Stimulated activated CD8-positive, alpha-beta memory T cell treated with anti-CD3 and anti-CD28 coated beads, Interleukin-2, amount 100 ng/mL, for 48 hours (primary cell): ENCODE measurements at regions not wholly inside any gene's neighbourhood (a gene's known extent, or its start where the extent isn't known, plus 50 kb on each side); places are given as distances from the start of the nearest gene placed in this dataset.

ENCODE experiments used
- DNase-seq, 2 donors: peaks; one replicate each; pipeline ENCODE4 v3.0.0-alpha.2; 2020; ENCODE audit warnings: low read depth in 2 of 2

DNA sequence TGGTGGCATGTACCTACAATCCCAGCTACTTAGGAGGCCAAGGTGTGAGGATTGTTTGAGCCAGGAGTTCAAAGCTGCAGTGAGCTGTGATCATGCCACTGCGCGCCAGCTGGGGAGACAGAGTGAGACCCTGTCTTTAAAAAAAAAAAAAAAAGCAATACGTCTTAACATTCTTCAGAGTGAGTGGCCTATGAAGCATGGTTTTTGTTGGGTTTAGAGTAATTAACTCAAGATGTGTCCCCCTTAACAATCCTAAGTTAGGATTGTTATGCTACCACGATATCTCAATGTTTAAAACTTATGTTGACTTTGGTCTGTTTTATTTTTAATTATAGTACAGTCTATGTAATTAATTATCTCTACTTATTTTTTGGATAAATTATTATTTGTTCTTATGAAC lies 156.1 kb downstream of the HIPK3 start:
- DNase-seq = no peak

DNA sequence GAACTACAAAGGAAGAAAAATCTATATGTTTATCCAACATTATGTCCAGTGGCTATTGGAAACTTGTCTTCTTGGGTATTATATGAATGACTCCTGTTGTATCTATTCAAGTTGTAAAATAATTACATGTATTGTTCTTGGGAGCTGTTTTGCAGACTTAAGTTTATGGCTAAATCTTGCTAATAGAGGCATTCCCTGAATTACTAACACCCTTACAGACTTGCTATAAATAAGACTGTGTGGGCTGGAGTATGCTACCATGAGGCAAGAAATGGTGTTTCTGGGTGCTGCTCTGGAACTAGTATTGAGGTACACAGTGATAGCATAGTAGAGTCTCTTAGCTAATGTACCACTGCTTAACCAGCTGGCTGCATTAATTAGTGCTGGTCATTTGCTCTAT lies 155.1 kb downstream of the HIPK3 start:
- no peak for DNase-seq

DNA sequence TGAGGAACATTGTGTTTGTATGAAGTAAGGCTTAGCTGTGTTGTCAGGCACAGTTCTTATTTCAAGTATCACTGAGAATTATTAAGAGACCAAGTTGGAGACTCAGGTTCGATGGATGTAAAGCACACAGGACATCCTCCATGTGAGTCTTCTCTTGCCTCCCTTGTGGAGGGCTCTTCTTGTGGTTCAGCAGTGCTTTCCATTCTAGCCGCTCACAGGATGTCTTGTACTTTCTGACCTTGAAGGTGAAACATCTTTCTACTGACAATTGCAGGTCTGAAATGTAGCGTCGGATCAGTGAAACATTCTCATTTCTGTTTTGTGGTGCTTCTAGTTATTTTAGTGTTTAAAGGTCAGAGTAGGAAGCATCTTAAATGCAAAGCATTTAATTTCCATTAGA lies 154.6 kb downstream of the HIPK3 start:
- no peak for DNase-seq

DNA sequence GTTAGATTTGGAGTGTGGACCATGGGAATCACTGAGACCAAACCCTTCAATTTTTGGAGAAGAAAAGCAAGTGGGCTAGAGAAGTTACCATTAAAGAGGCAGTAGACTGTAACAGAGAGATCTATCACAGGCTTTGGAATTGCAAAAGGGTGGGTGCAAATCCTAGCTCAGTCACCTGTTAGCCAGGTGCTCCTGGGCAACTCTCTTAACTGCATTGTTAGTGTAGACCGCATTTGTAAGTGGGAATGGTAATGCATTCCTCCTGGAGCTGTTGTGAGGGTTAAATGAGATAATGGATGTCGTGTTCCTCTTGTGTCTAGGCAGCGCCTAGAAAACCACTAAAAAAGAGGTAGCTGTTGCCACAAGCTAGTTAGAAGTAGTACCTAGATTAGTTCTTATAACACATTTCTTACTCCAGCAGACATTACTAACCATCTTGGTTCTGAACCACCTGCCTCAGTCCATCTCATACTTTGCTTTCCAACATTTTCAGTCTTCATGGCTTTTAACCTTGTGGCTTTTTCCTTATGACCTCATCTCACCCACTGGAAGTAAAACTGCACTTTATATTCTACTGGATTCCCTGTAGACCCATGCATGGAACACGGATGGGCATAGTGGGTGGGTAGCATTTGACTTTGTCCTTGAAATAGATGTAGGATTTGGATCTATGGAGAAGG lies 153.0 kb downstream of the HIPK3 start:
- DNase-seq = no peak
